ENCODE measurements at regions not wholly inside any gene's neighbourhood (a gene's known extent, or its start where the extent isn't known, plus 50 kb on each side); places are given as distances from the start of the nearest gene placed in this dataset.

DNA sequence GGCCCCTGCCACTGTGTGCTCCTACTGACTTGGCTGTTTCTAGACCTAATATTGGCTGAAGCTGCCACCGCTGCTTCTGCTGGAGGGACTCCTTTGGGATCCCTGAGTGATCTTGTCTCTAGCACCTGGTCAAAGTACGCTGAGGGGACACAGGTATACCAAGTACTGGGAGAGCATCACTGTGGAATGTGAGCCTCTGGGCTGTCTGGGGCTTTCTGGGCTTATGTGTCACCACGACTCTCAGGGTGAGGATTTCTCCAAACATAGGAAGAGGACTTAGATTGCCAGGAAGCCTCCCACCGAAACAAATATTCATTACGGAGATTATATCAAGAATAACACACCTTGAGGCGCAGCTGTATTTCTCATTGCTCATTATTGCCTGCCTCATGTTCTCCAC is 435.8 kb downstream of the HS3ST3B1 start (continued):
- TF ChIP-seq, protein P1, sequence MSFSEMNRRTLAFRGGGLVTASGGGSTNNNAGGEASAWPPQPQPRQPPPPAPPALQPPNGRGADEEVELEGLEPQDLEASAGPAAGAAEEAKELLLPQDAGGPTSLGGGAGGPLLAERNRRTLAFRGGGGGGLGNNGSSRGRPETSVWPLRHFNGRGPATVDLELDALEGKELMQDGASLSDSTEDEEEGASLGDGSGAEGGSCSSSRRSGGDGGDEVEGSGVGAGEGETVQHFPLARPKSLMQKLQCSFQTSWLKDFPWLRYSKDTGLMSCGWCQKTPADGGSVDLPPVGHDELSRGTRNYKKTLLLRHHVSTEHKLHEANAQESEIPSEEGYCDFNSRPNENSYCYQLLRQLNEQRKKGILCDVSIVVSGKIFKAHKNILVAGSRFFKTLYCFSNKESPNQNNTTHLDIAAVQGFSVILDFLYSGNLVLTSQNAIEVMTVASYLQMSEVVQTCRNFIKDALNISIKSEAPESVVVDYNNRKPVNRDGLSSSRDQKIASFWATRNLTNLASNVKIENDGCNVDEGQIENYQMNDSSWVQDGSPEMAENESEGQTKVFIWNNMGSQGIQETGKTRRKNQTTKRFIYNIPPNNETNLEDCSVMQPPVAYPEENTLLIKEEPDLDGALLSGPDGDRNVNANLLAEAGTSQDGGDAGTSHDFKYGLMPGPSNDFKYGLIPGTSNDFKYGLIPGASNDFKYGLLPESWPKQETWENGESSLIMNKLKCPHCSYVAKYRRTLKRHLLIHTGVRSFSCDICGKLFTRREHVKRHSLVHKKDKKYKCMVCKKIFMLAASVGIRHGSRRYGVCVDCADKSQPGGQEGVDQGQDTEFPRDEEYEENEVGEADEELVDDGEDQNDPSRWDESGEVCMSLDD (CRISPR knock-in tag; IDR thresholded peaks at IDR 0.05; ENCODE audit: borderline replicate concordance), result no peak

- Histone ChIP-seq H3K9me3 (ENCODE audit: low read length) (no peaks in the 10 kb centered on the region), H3K27ac (ENCODE audit: extremely low read length, insufficient read depth, low read length) (no peak overlapping the region), H3K4me1 (ENCODE audit: insufficient read depth, low read length) (peaks cover 30% of the 10 kb centered on the region), H3K4me2 (ENCODE audit: low read depth, low read length) (no peak overlapping the region), H3K27me3 (ENCODE audit: control insufficient read depth in 1 of 2, insufficient read depth in 2 of 2, low read length in 2 of 2) (no peaks in the 10 kb centered on the region), H3K36me3 (replicated peaks in 1 of 2; ENCODE audit: control insufficient read depth in 1 of 2, insufficient read depth in 2 of 2, low read length in 2 of 2) (no peaks in the 10 kb centered on the region), H3K79me2 (ENCODE audit: insufficient read depth, low read length) (no peaks in the 10 kb centered on the region), H2AFZ (ENCODE audit: low read length) (no peak overlapping the region), H4K20me1 (ENCODE audit: insufficient read depth, low read length) (no peaks in the 10 kb centered on the region), H3K4me3 (replicated peaks in 1 of 3; ENCODE audit: insufficient read depth in 1 of 3, low read depth in 2 of 3, low read length in 3 of 3) (no peak overlapping the region), H3K9ac (ENCODE audit: insufficient read depth, low read depth, low read length) (no peak overlapping the region)
- POLR2A ChIA-PET, result no interaction called here
- no peak for FAIRE-seq
- CTCF ChIA-PET (ENCODE audit: low intra/inter-chr PET ratio, low total read pairs), result no interaction called here
- no peak for DNase-seq (ENCODE audit: low spot score)
- ATAC-seq, result no peak
- 37% methylated on average over 2 of the region's 2 CpGs for WGBS (ENCODE audit: low lambda C conversion rate)
- in situ Hi-C loops (cut with HindIII; ENCODE audit: extremely low pct_ligation_motif_present, low pct_unique_long_range_greater_than_20kb) (no loop called here), intact Hi-C loops (cut with micrococcal nuclease; ENCODE audit: unreplicated experiment) (loop anchor here (10.0 kb wide), 1 partner anchor 99 kb away; no protein-coding TSS in a partner anchor)
- no TSS peak for BruUV-seq (replicated peaks)
- TF ChIP-seq ATRX (CRISPR knock-in tag; IDR thresholded peaks at IDR 0.05; ENCODE audit: borderline replicate concordance) (no peak), ZNF720 (CRISPR knock-in tag; IDR thresholded peaks at IDR 0.05) (no peak), PBX2 (CRISPR knock-in tag; IDR thresholded peaks at IDR 0.05) (no peak), KMT2B (CRISPR knock-in tag; IDR thresholded peaks at IDR 0.05) (no peak)
- TF ChIP-seq, protein P2, sequence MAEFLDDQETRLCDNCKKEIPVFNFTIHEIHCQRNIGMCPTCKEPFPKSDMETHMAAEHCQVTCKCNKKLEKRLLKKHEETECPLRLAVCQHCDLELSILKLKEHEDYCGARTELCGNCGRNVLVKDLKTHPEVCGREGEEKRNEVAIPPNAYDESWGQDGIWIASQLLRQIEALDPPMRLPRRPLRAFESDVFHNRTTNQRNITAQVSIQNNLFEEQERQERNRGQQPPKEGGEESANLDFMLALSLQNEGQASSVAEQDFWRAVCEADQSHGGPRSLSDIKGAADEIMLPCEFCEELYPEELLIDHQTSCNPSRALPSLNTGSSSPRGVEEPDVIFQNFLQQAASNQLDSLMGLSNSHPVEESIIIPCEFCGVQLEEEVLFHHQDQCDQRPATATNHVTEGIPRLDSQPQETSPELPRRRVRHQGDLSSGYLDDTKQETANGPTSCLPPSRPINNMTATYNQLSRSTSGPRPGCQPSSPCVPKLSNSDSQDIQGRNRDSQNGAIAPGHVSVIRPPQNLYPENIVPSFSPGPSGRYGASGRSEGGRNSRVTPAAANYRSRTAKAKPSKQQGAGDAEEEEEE (CRISPR knock-in tag; IDR thresholded peaks at IDR 0.05; ENCODE audit: borderline replicate concordance), result no peak
Observed at GRCh38 chr17:14733376-14733775, 432.5 kb downstream of the HS3ST3B1 start.

All from HepG2 (cell line).